Upper lobe of left lung (tissue), 4 donors: ENCODE measurements at regions not wholly inside any gene's neighbourhood (a gene's known extent, or its start where the extent isn't known, plus 50 kb on each side); places are given as distances from the start of the nearest gene placed in this dataset.

Experiments used
- CTCF ChIP-seq, 6 experiments: fragments of 450-650 bp in 4 of 6; fragments of 200-600 bp in 2 of 6; sonication (generic) in 2 of 6; IDR thresholded peaks; one replicate each; pipeline ENCODE4 v1.5.1; 2016 to 2019; ENCODE audit warnings: antibody characterized with exemption in 6 of 6
- POLR2AphosphoS5 ChIP-seq, 2 donors: sonication (generic); formaldehyde crosslinking; IDR thresholded peaks; one replicate each; pipeline ENCODE4 v1.5.1; 2017; ENCODE audit warnings: antibody characterized with exemption in 2 of 2

- TF ChIP-seq CTCF (IDR thresholded peaks at IDR 0.05) (no peak), POLR2AphosphoS5 (IDR thresholded peaks at IDR 0.05) (no peak)
Measured at GRCh38 chr13:90039516-90039915, 1308.0 kb upstream of the MIR17HG start.
